A673 (cell line): ENCODE measurements at regions not wholly inside any gene's neighbourhood (a gene's known extent, or its start where the extent isn't known, plus 50 kb on each side); places are given as distances from the start of the nearest gene placed in this dataset.

Experiments used
- CTCF ChIP-seq: fragments of 300-800, 200-600 bp; sonication (generic); conservative IDR thresholded peaks from 2 replicates; pipeline ENCODE4 v1.5.1; 2017; ENCODE audit warnings: low read depth, mild to moderate bottlenecking, antibody characterized with exemption, low read length, moderate library complexity, mixed read lengths
- EZH2 ChIP-seq: fragments of 200-600 bp; sonication (generic); IDR thresholded peaks from 2 replicates; pipeline ENCODE4 v1.6.1; 2017; ENCODE audit warnings: borderline replicate concordance, low read depth, mild to moderate bottlenecking, mixed read lengths, antibody characterized with exemption, low read length; ENCODE audit not compliant: poor library complexity, severe bottlenecking

GRCh38 chr2:151025816-151026215 is 235.8 kb downstream of the RBM43 start:
- no peak for TF ChIP-seq CTCF
- no peak for TF ChIP-seq EZH2
